ENCODE measurements at regions not wholly inside any gene's neighbourhood (a gene's known extent, or its start where the extent isn't known, plus 50 kb on each side); places are given as distances from the start of the nearest gene placed in this dataset.
A peak's percentile ranks its signal among the peaks of the same experiment; 100 is the strongest.

DNA sequence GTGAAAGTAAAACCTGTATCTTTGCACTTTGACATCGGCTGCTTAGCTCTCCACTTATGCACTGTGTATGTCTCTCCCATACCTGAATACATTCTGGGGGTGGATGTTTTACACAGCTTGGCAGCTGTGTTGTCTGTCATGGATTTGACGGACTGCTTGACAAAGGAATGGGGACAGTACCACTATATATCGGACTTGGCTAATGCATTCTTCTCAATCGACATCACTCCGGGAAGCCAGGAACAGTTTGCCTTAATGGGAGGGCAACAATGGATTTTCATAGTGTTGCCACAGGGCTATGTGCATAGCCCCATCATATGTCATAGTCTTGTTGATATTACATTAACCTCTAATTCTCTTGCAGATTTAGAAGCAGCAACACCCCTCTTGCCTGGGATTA lies 1008.3 kb downstream of the DNAH5 start:
- no peaks in the 10 kb centered on the region for H4K20me1 ChIP-seq (ENCODE audit: control insufficient read depth, extremely low read depth, insufficient read depth, low read length)
- TF ChIP-seq CTCF (conservative IDR thresholded peaks at IDR 0.05 in 1 of 2, IDR thresholded peaks at IDR 0.05 in 1 of 2; ENCODE audit: low read depth in 1 of 2, low read length in 2 of 2): no peak

DNA sequence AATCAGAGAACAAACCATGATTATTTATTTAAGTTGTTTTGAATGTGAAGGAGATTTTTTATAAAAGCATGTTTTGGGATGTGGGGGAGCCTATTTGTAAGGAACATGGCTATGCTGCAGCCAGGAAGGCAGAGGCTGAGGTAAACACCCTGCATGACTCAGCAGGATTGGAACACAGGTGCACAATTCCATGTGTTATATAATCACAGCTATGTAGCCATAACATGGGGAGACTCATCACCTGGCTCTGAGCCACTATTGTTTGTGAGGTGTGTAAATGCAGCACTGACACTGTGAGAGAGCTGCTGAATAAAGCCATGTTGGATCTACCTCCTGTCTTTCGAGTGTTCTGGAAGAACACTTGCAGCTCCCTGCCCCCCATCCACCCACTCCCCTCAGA lies 1009.8 kb downstream of the DNAH5 start:
- Histone ChIP-seq H3K9ac (ENCODE audit: insufficient read depth, low read length) (no peak overlapping the region), H3K4me2 (ENCODE audit: extremely low read depth, insufficient read depth, low read length) (no peak overlapping the region), H3K4me3 (replicated peaks in 1 of 4; ENCODE audit: control extremely low read depth in 1 of 4, insufficient read depth in 1 of 4, low read depth in 3 of 4, low read length in 4 of 4) (no peak overlapping the region), H4K20me1 (ENCODE audit: control insufficient read depth, extremely low read depth, insufficient read depth, low read length) (no peaks in the 10 kb centered on the region), H3K36me3 (ENCODE audit: control insufficient read depth, insufficient read depth, low read length) (no peaks in the 10 kb centered on the region), H3K9me3 (ENCODE audit: control insufficient read depth, insufficient read depth, low read depth, low read length) (no peaks in the 10 kb centered on the region), H3K27me3 (ENCODE audit: control insufficient read depth, insufficient read depth, low read length) (no peaks in the 10 kb centered on the region), H2AFZ (ENCODE audit: low read length) (no peak overlapping the region), H3K79me2 (ENCODE audit: control insufficient read depth, insufficient read depth, low read length) (no peaks in the 10 kb centered on the region), H3K27ac (ENCODE audit: insufficient read depth, low read length) (no peak overlapping the region), H3K4me1 (ENCODE audit: control insufficient read depth, extremely low read depth, insufficient read depth, low read length) (no peaks in the 10 kb centered on the region)
- TF ChIP-seq CTCF (conservative IDR thresholded peaks at IDR 0.05 in 1 of 2, IDR thresholded peaks at IDR 0.05 in 1 of 2; ENCODE audit: low read depth in 1 of 2, low read length in 2 of 2) (no peak), EZH2 (IDR thresholded peaks at IDR 0.05; ENCODE audit: low read length, missing control alignments) (no peak)
- peak in 1 of 2 donors; percentile 1 for DNase-seq (ENCODE audit: low read depth in 2 of 2)

More for the DNA sequence above, 1008.3 kb downstream of the DNAH5 start:
- DNase-seq (ENCODE audit: low read depth in 2 of 2): no peak
- Histone ChIP-seq H2AFZ (ENCODE audit: low read length) (no peak overlapping the region), H3K79me2 (ENCODE audit: control insufficient read depth, insufficient read depth, low read length) (no peaks in the 10 kb centered on the region), H3K9ac (ENCODE audit: insufficient read depth, low read length) (no peak overlapping the region), H3K36me3 (ENCODE audit: control insufficient read depth, insufficient read depth, low read length) (no peaks in the 10 kb centered on the region), H3K9me3 (ENCODE audit: control insufficient read depth, insufficient read depth, low read depth, low read length) (no peaks in the 10 kb centered on the region), H3K27ac (ENCODE audit: insufficient read depth, low read length) (no peak overlapping the region), H3K27me3 (ENCODE audit: control insufficient read depth, insufficient read depth, low read length) (no peaks in the 10 kb centered on the region), H3K4me1 (ENCODE audit: control insufficient read depth, extremely low read depth, insufficient read depth, low read length) (no peaks in the 10 kb centered on the region), H3K4me3 (replicated peaks in 1 of 4; ENCODE audit: control extremely low read depth in 1 of 4, insufficient read depth in 1 of 4, low read depth in 3 of 4, low read length in 4 of 4) (no peak overlapping the region), H3K4me2 (ENCODE audit: extremely low read depth, insufficient read depth, low read length) (no peak overlapping the region)

DNA sequence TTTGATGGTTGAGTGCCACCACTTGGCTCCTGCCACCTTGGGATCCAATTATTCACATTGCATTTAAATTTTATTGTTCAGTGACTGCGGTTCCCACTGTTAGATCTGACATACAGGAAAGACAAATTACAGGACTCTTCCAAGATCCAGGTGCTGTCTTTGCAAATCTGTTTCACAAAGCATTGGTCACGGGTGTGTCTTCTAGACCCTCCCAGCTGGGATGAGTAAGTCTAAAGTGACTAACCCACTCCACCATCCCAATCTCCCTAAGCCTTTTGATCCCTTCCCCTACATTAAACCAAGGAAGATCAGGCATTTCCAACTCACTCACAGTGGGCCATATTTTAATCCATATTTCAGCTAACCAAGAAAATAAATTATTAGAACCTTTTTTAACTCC lies 1016.3 kb upstream of the CTNND2 start:
- no peak for DNase-seq (ENCODE audit: low read depth in 2 of 2)
- no peaks in the 10 kb centered on the region for H3K4me1 ChIP-seq (ENCODE audit: control insufficient read depth, extremely low read depth, insufficient read depth, low read length)
- H3K9ac ChIP-seq (ENCODE audit: insufficient read depth, low read length): no peak overlapping the region
- no peaks in the 10 kb centered on the region for H3K27me3 ChIP-seq (ENCODE audit: control insufficient read depth, insufficient read depth, low read length)
- no peaks in the 10 kb centered on the region for H3K9me3 ChIP-seq (ENCODE audit: control insufficient read depth, insufficient read depth, low read depth, low read length)
- no peak overlapping the region for H3K4me2 ChIP-seq (ENCODE audit: extremely low read depth, insufficient read depth, low read length)
- no peak overlapping the region for H3K4me3 ChIP-seq (replicated peaks in 1 of 4; ENCODE audit: control extremely low read depth in 1 of 4, insufficient read depth in 1 of 4, low read depth in 3 of 4, low read length in 4 of 4)
- no peak overlapping the region for H3K27ac ChIP-seq (ENCODE audit: insufficient read depth, low read length)
- no peaks in the 10 kb centered on the region for H3K79me2 ChIP-seq (ENCODE audit: control insufficient read depth, insufficient read depth, low read length)
- no peak overlapping the region for H2AFZ ChIP-seq (ENCODE audit: low read length)
- H4K20me1 ChIP-seq (ENCODE audit: control insufficient read depth, extremely low read depth, insufficient read depth, low read length): no peaks in the 10 kb centered on the region
- H3K36me3 ChIP-seq (ENCODE audit: control insufficient read depth, insufficient read depth, low read length): no peaks in the 10 kb centered on the region
- TF ChIP-seq CTCF (conservative IDR thresholded peaks at IDR 0.05 in 1 of 2, IDR thresholded peaks at IDR 0.05 in 1 of 2; ENCODE audit: low read depth in 1 of 2, low read length in 2 of 2) (no peak), EZH2 (IDR thresholded peaks at IDR 0.05; ENCODE audit: low read length, missing control alignments) (no peak)

All from fibroblast of lung (primary cell).